ENCODE measurements at regions not wholly inside any gene's neighbourhood (a gene's known extent, or its start where the extent isn't known, plus 50 kb on each side); places are given as distances from the start of the nearest gene placed in this dataset.
"Not testable (repeated sequence)": the region's sequence is repeated elsewhere in the genome, so short reads cannot be mapped to it uniquely, and the experiment has no call there.

DNA sequence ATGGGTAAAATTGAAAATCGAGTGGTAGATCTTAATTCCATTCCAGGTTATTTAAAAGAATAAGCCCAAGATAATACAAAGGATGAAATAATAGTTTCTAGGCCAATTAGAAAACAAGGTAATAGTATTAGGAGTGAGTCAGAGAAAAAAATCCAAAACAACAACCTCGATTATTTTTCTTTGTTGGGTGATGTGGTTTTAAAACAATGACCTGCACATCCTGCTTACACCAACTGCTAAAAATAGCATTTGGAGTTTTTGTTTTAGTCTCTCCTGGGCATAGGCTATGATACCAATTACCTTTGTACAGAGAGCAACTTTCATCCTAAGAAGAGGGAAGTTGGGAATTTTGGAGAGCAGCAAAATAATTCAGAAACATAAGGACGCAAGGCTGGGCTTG, 101.7 kb upstream of the MYO10 start:
- no peak for DNase-seq

DNA sequence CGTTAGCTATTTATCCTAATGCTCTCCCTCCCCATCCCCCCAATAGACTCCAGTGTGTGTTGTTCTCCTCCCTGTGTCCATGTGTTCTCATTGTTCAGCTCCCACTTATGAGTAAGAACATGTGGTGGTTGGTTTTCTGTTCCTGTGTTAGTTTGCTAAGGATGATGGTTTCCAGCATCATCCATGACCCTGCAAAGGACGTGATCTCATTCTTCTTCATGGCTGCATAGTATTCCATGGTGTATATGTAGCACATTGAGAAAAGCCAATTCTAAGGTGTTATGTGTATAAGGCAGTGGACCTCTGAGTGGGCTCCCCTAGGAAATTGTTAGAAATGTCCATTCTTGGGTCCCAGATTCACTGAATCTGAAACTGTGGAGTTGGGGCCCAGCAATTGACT, 103.1 kb upstream of the MYO10 start:
- DNase-seq: no peak

DNA sequence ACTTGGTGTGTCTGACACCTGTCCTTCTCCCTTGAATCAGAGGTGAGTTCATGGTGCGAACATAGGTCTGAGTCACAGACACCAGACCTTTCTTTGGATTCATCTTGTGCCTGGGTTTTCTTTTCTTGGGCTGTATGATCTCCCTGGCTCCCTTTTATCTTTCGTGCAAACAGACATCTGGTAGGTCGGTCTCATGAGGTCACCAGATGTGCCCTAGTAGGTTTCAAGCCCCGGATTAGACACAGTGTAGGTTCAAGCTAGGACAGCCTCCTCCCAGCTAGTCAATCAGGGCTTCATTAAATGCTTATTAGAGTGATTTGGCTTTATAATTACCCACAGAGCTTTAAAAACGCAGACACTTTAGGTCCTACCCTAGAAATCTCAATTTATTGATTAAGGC, 106.0 kb upstream of the MYO10 start:
- DNase-seq: no peak

DNA sequence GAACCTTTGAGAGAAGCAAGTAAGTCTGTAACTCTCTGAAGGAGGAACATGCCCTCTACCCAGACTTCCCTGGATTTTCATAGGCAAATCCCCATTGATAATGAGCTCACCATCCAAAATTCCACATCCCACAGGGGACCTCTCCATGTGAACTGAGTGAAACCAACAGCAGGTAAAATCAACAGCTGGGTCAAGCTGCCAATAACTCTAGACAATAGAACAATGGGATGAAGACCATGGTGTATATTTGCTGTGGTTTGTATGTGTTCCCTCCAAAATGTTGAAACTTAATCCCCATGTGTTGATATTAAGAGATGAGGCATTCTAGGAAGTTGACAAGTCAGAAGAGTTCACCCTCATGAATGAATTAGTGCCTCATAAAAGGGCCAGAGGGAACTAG, 110.2 kb upstream of the MYO10 start:
- DNase-seq: no peak

DNA sequence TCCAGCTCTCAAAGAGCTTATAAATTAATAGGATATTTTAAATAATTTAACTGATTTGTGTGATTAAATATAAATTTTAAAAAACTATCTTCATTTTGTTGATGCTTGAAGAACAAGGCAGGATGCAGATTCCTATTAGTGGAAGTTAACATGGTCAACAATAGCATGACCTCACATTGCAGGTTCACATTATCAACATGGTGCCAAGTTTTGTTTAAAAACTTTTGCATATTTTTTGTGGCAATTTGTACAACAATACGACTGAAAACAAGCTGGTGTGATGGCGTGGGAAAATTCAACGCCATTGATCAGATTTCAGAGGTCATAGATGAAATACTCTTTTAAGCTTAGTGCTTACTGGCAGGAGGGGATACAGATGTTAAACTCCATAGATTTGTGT, 114.1 kb upstream of the MYO10 start:
- DNase-seq: no peak

DNA sequence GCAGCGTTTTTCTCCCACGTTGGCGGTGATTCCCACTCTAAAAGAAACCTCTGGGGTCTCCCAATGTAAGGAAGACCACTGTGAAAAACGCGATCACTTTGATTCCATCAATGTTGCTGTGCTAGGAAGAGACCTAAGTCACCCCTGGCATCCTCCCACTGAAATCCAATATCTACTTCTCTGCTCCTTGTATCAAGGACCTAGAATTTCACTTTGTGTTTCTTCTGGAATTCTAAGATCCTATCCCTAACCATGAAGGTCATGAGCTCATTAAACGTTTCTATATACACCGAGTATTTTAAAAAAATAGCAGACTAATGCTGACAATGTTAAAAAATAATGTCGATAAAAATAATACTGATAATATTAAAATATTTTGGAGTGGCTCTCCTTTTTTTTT, 118.8 kb upstream of the MYO10 start:
- DNase-seq: no peak

DNA sequence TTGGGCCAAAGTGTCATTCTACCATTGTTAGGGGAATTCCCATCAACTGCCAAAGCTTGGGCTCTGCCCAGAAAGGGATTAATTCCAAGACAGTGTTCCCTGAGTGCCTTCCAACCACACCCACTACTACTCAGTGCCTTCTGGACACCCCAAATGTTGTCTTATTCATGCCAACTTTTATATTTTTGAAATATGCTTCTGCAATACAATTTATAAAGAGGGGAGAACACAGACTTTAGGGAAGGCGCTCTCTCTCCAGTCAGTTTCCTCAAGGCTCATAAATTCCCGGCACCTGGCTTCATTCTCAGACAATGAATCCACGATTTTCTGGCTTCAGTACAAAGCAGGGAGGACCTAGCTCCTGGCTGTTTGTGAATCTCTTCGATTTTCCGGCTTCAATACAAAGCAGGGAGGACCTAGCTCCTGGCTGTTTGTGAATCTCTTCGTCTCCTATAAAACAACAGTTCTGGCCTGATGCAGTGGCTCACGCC, 120.1 kb upstream of the MYO10 start:
- DNase-seq: no peak

DNA sequence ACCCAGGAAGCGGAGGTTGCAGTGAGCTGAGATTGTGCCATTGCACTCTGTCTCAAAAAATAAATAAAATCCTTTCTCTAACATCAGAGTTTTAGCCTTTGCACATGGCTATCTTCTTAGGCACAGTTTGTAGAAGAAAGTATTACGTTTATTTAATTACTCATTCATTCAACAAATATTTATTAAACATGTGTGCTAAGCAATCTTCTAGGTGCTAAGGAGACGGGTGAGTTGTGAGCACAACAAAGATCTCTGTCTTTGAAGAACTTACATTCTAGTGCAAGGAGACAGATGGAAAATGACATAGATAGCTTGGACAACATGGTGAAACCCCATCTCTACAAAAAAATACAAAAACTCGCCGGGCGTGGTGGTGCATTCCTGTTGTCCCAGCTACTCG, 122.3 kb upstream of the MYO10 start:
- no peak for DNase-seq

DNA sequence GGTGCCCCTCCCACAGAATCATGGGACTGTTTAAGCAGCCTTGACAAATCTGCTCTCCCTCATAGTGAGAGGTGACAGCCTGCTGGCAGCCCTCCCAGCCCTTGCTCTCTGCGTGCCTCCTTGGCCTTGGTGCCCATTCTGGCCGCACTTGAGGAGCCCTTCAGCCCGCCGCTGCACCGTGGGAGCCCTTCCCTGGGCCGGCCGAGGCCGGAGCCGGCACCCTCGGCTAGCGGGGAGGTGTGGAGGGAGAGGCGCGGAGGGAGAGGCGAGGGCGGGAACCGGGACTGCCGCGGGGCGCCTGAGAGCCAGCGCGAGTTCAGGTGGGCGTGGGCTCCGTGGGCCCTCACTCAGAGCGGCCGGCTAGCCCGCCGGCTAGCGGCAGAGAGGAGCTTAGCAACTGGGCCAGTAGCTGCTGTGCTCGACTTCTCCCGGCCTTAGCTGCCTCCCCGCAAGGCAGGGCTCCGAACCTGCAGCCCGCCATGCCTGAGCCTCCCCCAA, 125.9 kb upstream of the MYO10 start:
- DNase-seq: no peak

DNA sequence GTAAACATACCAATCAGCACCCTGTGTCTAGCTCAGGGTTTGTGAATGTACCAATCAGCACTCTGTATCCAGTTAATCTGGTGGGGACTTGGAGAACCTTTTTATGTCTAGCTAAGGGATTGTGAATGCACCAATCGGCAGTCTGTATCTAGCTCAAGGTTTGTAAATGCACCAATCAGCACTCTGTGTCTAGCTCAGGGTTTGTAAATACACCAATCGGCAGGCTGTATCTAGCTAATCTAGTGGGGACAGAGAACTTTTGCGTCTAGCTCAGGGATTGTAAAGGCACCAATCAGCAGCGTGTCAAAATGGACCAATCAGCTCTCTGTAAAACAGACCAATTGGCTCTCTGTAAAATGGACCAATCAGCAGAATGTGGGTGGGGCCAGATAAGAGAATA, 126.7 kb upstream of the MYO10 start:
- DNase-seq: not testable (repeated sequence)

DNA sequence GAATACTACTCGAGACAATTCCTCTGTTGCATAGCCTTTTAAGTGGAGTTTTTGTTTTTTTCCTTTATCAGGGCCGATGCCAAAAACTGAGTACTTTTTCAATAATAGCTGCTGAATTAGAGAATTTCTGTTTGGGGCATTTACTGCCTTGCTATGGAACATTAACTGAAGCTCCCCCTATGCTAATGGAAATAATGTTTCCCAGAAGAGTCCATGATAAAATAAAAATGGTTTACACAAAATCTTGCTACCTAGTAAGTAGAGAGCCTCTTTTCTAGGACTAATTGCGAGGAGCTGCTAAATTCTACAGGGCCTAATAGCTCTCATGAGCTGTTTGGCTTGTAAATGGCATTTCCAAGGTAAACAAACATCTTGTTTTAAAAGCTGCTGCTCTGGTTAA, 128.2 kb upstream of the MYO10 start:
- no peak for DNase-seq

DNA sequence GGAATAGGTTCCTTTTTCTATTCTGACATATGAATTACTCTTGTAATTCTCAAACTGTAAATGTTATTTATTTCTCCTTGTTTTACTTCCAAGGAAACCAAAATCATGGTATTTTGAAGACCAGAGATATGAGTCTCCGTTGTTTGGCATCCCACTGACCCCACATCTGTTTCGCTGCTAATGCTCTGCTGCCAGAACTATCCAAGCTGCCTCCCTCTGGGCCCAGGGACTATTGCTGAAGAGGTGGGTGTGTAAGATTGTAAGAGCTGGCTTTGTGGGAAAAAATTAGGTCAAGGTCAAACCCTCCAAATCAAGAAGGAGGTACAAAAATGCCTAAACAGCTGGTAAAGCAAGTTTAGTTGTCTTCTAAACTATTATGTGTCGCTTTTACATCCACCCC, 129.4 kb upstream of the MYO10 start:
- no peak for DNase-seq

DNA sequence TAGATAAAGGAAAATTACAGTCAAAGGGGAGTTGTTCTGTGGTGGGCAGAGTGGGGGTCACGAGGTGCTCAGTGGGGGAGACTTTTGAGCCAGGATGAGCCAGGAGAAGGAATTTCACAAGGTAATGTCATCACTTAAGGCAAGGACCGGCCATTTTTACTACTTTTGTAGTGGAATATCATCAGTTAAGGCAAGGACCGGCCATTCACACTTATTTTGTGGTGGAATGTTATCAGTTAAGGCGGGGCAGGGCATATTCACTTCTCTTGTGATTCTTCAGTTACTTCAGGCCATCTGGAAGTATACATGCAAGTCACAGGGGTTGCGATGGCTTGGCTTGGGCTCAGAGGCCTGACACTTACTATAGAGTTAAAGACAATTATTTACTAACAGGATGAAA, 129.9 kb upstream of the MYO10 start:
- DNase-seq: not testable (repeated sequence)

DNA sequence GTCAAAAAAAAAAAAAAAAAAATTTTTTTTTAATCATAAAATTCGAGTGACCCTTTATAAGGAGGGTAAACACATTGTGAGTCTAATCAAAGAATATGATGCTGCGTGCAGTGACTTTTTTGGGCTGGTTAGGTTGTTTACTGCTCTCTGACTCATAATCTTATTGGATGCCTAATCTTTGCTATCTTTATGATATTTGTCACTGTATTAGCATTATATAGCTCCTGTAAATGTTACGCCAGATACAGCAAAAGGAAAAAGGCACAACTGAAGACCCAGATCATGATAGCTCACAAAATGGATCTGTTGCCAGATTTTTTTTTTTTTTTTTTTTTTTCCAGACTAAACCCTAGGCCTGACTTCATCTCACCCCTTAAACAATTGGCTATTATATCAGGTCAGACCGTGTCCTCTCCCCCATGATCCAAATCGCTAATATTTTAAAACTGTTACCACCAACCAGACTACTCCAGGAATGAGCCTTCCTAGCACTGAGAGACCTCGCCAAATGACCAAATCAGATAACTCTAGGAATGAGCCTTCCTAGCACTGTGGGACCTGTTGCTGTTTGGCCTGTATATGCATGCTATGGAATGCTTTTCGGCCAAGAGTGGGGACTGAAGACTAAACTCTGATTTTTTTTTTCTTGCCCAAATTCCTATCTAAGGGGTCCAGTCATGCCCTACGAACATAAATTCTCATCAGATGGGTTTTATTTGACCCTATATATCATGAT, 131.7 kb upstream of the MYO10 start:
- DNase-seq: no peak

DNA sequence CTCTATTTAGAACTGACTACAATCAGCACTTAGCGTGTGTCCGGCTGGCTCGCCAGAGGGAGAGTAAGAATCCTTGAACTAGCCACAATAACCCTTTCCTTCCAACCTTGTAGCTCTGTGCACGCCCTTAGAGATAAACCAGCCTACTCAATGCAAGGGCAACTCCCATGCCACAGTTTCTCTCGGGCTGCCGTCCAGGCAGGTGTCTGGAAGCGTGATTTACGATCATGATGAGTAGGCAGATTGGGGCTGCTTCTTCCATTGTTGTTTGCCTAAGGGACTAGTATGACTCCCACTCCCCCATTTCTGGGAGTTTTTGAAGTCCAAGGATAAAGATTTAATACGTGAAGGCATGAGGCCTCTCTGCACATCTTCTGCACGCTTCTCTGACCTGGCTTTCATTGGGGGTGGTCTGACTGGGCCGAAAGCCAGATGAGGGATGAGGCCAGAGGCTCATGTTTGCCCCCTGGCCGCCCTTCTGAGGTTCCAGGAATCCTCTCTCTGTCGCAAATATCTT, 134.0 kb upstream of the MYO10 start:
- no peak for DNase-seq

DNA sequence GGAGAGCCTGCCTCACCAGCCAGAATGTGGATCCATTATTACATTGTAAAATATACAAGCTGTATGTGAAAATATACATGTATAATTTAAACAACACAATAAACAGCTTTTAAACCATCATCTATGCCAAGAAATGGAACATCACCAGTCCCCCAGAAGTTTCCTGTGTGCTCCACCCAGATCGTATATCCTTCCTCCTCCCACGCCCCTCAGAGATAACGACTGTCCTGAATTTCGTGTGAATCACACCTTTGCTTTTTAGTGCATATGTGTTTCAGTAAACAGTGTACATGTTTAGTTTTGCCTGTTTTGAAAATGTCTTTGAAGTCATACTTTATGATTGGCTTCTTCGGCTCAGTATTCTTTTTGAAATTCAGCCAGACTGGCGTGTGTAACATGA, 134.6 kb upstream of the MYO10 start:
- no peak for DNase-seq

DNA sequence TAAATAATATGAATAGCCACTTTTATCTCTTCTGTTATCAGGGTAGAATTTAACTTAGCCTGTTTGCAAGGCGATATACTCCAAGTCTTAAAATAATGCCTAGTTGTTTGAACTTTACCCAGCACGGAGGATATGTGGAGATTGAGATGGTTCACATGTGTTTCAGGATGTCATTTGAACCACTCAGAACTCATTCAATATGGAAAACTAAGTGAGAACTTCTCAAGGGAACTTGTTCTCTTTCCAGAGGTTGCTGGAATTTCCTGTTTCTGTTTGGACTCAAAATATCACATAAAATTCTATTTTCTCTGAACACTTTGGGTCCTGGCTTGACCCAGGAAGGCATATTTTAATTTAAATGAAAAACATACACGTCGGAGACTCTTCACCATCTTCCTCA, 139.1 kb upstream of the MYO10 start:
- no peak for DNase-seq

DNA sequence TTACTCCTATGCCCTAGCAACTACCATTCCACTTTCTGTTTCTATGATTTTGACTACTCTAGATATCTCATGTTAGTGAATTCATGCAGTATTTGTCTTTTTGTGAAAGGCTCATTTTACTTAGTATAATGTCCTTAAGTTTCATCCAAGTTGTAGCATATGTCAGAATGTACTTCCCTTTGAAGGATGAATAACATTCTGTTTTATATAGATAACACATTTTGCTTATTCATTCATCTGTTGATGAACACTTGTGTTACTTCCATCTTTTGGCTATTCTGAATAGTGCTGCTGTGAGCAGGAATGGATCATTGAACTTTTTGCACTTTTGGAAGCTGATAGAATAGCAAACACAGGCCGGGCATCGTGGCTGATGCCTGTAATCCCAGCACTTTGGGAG, 140.2 kb upstream of the MYO10 start:
- no peak for DNase-seq

DNA sequence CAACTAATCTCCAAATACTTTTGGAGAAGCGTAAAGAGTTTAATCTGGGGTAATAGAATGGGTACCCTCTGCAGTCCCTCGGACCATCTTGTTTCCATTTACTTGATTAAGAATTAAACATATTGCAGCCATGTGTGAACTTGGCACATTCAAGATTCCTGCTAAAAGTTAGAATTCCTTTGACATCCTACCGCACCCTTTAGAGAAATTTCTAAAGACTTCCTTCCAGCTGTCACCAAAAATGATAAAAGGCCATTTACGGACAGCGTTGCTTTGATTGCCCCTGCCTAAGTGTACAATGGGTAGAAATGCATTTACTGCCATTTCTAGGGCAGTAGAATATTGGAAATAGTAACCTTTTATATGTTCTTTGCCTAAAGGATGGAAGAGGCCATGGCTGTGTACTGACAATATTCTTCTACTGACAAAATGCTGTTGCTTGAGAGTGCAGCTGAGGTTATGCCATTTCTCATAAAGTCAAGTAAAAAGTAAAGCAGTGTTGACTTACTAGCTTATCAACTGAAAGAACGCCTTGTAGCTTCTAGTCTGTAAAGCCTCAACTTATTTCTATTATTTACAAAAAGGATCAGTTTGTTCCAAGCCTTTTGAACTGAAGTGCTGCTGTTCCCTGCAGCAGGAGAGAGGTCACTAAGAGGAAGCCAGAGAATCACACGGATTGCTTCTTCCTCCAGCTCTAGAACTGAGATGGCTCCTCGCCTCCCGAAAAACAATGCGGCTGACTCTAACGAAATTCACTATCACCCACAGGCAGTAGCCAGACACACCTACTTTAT, 139.8 kb upstream of the BASP1 start:
- no peak for DNase-seq

DNA sequence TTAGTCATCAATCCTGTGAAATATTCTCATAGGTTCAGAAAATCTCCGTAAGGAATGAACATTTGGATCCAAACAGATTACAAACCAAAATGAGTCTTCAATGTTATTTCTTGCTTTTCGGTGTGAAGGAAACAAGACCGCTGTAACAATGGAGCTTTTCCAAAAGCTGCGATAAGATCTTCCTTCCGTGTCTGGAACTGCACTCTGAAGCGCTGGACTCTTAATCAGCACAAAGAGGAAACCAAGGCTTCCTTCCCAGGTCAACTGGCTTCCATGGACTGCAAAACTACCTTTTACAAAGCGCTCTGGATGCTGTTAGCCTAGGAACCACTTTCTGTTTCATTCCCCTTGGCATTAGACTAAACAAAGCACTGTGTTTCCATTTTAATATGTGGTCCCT, 137.9 kb upstream of the BASP1 start:
- no peak for DNase-seq

DNA sequence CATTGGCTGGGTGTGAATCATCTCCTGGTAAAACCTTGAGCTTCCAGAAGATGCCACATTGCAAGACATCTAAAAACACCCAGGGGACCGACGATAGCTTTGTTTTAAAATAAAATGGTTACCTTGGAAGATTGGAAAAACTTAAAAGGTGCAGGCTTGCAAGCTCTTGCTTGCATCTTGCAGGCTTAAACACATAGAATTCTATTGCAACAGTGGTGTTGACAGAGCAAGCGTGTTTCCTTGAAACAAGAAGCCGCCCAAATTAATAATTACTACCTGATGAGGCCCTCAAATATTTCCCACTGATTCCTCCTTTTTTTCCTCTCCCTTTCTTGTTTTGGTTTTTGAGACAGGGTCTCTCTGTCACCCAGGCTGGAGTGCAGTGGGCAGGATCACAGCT, 137.1 kb upstream of the BASP1 start:
- no peak for DNase-seq

DNA sequence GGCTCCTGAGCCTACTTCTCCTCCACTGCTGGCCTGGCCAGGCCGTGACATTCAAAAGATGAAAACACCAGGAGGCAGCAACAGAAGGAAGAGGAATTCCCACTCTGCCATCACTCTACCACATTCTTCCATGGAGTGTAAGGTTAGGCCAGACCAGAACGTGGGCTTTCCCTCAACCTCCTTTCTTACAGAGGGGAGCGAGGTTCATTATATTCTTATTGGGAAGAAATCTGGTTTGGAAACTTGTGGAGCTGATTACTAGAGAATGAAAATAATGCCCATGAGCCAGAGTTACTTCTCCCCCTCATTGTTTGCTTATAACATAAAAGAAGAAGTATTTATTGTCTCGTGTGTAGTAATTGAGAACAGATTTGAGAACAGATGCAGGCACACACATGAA, 136.3 kb upstream of the BASP1 start:
- DNase-seq: no peak

DNA sequence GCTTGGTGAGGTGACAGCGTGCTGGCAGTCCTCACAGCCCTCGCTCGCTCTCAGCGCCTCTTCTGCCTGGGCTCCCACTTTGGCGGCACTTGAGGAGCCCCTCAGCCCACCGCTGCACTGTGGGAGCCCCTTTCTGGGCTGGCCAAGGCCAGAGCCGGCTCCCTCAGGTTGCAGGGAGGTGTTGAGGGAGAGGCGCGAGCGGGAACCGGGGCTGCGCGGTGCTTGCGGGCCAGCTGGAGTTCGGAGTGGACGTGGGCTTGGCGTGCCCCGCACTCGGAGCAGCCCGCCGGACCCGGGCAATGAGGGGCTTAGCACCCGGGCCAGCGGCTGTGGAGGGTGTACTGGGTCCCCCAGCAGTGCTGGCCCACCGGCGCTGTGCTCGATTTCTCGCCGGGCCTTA, 134.2 kb upstream of the BASP1 start:
- not testable (repeated sequence) for DNase-seq

DNA sequence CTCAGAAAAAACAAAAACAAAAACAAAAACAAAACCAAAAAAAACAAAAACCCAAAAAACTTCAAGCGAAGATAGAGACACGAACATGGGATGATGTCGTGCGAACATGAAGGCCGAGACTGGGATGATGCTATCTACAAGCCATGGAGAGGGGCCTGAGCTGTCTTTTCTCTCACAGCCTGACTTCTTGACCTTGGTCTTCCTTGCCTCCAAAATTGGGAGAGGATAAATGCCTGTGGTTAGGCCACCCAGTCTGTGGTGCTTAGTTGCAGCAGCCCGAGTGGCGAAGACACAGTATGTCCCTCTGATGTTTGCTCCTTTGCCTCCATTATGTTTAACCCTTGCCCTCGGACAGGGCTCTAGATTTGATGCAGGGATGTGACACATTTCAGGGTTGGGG, 130.4 kb upstream of the BASP1 start:
- DNase-seq: no peak
